ENCODE measurements at regions not wholly inside any gene's neighbourhood (a gene's known extent, or its start where the extent isn't known, plus 50 kb on each side); places are given as distances from the start of the nearest gene placed in this dataset.

- TF ChIP-seq EZH2 (optimal IDR thresholded peaks at IDR 0.05; ENCODE audit: low read depth, low read length): no peak
- TF ChIP-seq, protein P1, sequence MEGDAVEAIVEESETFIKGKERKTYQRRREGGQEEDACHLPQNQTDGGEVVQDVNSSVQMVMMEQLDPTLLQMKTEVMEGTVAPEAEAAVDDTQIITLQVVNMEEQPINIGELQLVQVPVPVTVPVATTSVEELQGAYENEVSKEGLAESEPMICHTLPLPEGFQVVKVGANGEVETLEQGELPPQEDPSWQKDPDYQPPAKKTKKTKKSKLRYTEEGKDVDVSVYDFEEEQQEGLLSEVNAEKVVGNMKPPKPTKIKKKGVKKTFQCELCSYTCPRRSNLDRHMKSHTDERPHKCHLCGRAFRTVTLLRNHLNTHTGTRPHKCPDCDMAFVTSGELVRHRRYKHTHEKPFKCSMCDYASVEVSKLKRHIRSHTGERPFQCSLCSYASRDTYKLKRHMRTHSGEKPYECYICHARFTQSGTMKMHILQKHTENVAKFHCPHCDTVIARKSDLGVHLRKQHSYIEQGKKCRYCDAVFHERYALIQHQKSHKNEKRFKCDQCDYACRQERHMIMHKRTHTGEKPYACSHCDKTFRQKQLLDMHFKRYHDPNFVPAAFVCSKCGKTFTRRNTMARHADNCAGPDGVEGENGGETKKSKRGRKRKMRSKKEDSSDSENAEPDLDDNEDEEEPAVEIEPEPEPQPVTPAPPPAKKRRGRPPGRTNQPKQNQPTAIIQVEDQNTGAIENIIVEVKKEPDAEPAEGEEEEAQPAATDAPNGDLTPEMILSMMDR (IDR thresholded peaks at IDR 0.05; ENCODE audit: low read length): no peak
These were observed 218.1 kb downstream of the KCTD12 start for GRCh38 chr13:76668141-76668540.

All from MM.1S (cell line).